ENCODE measurements at regions not wholly inside any gene's neighbourhood (a gene's known extent, or its start where the extent isn't known, plus 50 kb on each side); places are given as distances from the start of the nearest gene placed in this dataset.

DNA sequence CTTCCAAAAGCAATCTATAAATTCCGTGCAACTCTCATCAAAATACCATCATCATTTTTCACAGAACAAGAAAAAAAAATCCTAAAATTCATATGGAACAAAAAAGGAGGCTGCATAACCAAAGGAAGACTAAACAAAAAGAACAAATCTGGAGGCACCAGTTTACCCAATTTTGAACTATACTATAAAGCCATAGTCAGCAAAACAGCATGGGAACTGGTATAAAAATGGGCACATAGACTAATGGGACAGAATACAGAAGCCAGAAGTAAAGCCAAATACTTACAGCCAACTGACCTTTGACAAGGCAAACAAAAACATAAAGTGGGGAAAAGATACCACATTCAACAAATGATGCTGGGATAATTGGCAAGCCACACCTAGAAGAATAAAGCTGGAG, 753.5 kb upstream of the PABPC4L start:
- no peaks in the 10 kb centered on the region for H3K36me3 Mint-ChIP-seq
- no peak overlapping the region for H3K27ac ChIP-seq (ENCODE audit: low read depth, low read length)
- no peaks in the 10 kb centered on the region for H3K4me1 Mint-ChIP-seq
- H3K4me3 ChIP-seq (ENCODE audit: low read length in 2 of 2): no peak overlapping the region
- CTCF ChIA-PET (ENCODE audit: partially characterized antibody): no interaction called here
- H3K27me3 Mint-ChIP-seq: no peaks in the 10 kb centered on the region
- no peaks in the 10 kb centered on the region for H3K27me3 ChIP-seq (ENCODE audit: insufficient read depth, low read length)
- no peak for DNase-seq
- POLR2A ChIA-PET (ENCODE audit: partially characterized antibody): no interaction called here
- H3K4me1 ChIP-seq (ENCODE audit: insufficient read depth, low read length): no peaks in the 10 kb centered on the region
- H3K9me3 Mint-ChIP-seq: peaks cover 0 to 19% (median 7%) of the 10 kb centered on the region in 8 donors
- no peak overlapping the region for H3K4me3 Mint-ChIP-seq
- intact Hi-C loops (cut with micrococcal nuclease): no loop called here
- no peaks in the 10 kb centered on the region for H3K9me3 ChIP-seq (ENCODE audit: control insufficient read depth in 1 of 2, low read length in 2 of 2)
- no peaks in the 10 kb centered on the region for H3K36me3 ChIP-seq (ENCODE audit: insufficient read depth, low read length)
- no peak overlapping the region for H3K27ac Mint-ChIP-seq

DNA sequence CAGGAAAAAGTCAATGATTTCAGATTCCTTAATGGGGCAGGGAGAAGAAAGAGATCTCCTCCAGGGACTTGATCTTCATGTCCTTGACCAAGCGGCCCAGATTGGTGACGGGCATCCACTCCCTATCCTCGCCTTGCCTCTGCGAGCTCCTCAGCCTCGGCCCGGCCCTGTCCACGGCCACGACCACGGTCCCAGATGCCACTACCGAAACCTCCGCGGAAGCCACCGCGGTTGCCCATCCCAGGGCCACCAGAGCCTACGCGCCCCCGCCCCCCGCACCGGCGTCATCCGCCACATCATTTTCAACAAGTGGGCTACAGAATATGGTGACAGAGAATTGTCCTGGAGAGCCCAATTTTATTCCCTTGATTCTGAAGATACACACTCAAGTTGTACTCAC, 751.2 kb upstream of the PABPC4L start:
- Mint-ChIP-seq H3K36me3 (no peaks in the 10 kb centered on the region), H3K27ac (no peak overlapping the region), H3K4me3 (no peak overlapping the region), H3K9me3 (peaks cover 0 to 19% (median 7%) of the 10 kb centered on the region in 8 donors), H3K4me1 (no peaks in the 10 kb centered on the region), H3K27me3 (no peaks in the 10 kb centered on the region)
- intact Hi-C loops (cut with micrococcal nuclease): no loop called here
- Histone ChIP-seq H3K9me3 (ENCODE audit: control insufficient read depth in 1 of 2, low read length in 2 of 2) (no peaks in the 10 kb centered on the region), H3K36me3 (ENCODE audit: insufficient read depth, low read length) (no peaks in the 10 kb centered on the region), H3K4me3 (ENCODE audit: low read length in 2 of 2) (no peak overlapping the region), H3K27me3 (ENCODE audit: insufficient read depth, low read length) (no peaks in the 10 kb centered on the region), H3K27ac (ENCODE audit: low read depth, low read length) (no peak overlapping the region), H3K4me1 (ENCODE audit: insufficient read depth, low read length) (no peaks in the 10 kb centered on the region)
- DNase-seq: no peak
- ChIA-PET CTCF (ENCODE audit: partially characterized antibody) (no interaction called here), POLR2A (ENCODE audit: partially characterized antibody) (no interaction called here)

GRCh38 chr4:134952305-134952704, 750.7 kb upstream of the PABPC4L start:
- Histone ChIP-seq H3K4me3 (ENCODE audit: low read length in 2 of 2) (no peak overlapping the region), H3K4me1 (ENCODE audit: insufficient read depth, low read length) (no peaks in the 10 kb centered on the region), H3K27ac (ENCODE audit: low read depth, low read length) (no peak overlapping the region), H3K9me3 (ENCODE audit: control insufficient read depth in 1 of 2, low read length in 2 of 2) (no peaks in the 10 kb centered on the region), H3K27me3 (ENCODE audit: insufficient read depth, low read length) (no peaks in the 10 kb centered on the region), H3K36me3 (ENCODE audit: insufficient read depth, low read length) (no peaks in the 10 kb centered on the region)
- H3K27me3 Mint-ChIP-seq: no peaks in the 10 kb centered on the region
- peaks cover 0 to 19% (median 7%) of the 10 kb centered on the region in 8 donors for H3K9me3 Mint-ChIP-seq
- no peak overlapping the region for H3K4me3 Mint-ChIP-seq
- no peaks in the 10 kb centered on the region for H3K36me3 Mint-ChIP-seq
- H3K4me1 Mint-ChIP-seq: no peaks in the 10 kb centered on the region
- ChIA-PET CTCF (ENCODE audit: partially characterized antibody) (no interaction called here), POLR2A (ENCODE audit: partially characterized antibody) (no interaction called here)
- no peak for DNase-seq
- no peak overlapping the region for H3K27ac Mint-ChIP-seq
- intact Hi-C loops (cut with micrococcal nuclease): no loop called here

- H3K27me3 ChIP-seq (ENCODE audit: insufficient read depth, low read length): no peaks in the 10 kb centered on the region
- H3K4me1 Mint-ChIP-seq: no peaks in the 10 kb centered on the region
- no peak overlapping the region for H3K27ac ChIP-seq (ENCODE audit: low read depth, low read length)
- no peak overlapping the region for H3K27ac Mint-ChIP-seq
- no peak overlapping the region for H3K4me3 ChIP-seq (ENCODE audit: low read length in 2 of 2)
- ChIA-PET CTCF (ENCODE audit: partially characterized antibody) (no interaction called here), POLR2A (ENCODE audit: partially characterized antibody) (no interaction called here)
- H3K4me1 ChIP-seq (ENCODE audit: insufficient read depth, low read length): no peaks in the 10 kb centered on the region
- no peaks in the 10 kb centered on the region for H3K9me3 ChIP-seq (ENCODE audit: control insufficient read depth in 1 of 2, low read length in 2 of 2)
- no peak overlapping the region for H3K4me3 Mint-ChIP-seq
- no peaks in the 10 kb centered on the region for H3K36me3 ChIP-seq (ENCODE audit: insufficient read depth, low read length)
- DNase-seq: no peak
- no peaks in the 10 kb centered on the region for H3K36me3 Mint-ChIP-seq
- intact Hi-C loops (cut with micrococcal nuclease): no loop called here
- peaks cover 0 to 19% (median 8%) of the 10 kb centered on the region in 8 donors for H3K9me3 Mint-ChIP-seq
- H3K27me3 Mint-ChIP-seq: no peaks in the 10 kb centered on the region
Observed at GRCh38 chr4:134948110-134948642, 746.6 kb upstream of the PABPC4L start.

DNA sequence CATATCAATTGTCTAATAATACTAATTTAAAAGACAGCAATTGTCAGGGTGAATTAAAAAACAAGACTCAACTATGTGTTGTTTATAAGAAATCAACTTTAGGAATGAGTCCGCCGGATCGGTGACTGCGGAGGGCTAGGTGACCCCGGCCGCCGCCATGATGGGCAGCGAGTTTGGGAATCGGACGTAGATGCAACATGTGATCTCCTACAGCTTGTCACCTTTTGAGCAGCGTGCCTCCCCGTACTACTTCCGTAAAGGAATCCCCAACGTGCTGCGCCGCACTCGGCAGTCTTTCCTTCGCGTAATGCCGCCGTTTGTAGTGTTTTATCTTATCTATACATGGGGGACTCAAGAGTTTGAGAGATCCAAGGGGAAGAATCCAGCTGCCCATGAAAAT, 742.5 kb upstream of the PABPC4L start:
- Mint-ChIP-seq H3K4me1 (no peaks in the 10 kb centered on the region), H3K4me3 (no peak overlapping the region), H3K36me3 (no peaks in the 10 kb centered on the region), H3K9me3 (peaks cover 0 to 14% (median 10%) of the 10 kb centered on the region in 8 donors), H3K27ac (no peak overlapping the region), H3K27me3 (no peaks in the 10 kb centered on the region)
- Histone ChIP-seq H3K36me3 (ENCODE audit: insufficient read depth, low read length) (no peaks in the 10 kb centered on the region), H3K27me3 (ENCODE audit: insufficient read depth, low read length) (no peaks in the 10 kb centered on the region), H3K4me1 (ENCODE audit: insufficient read depth, low read length) (no peaks in the 10 kb centered on the region), H3K9me3 (ENCODE audit: control insufficient read depth in 1 of 2, low read length in 2 of 2) (no peaks in the 10 kb centered on the region), H3K4me3 (ENCODE audit: low read length in 2 of 2) (no peak overlapping the region), H3K27ac (ENCODE audit: low read depth, low read length) (no peak overlapping the region)
- DNase-seq: no peak
- ChIA-PET POLR2A (ENCODE audit: partially characterized antibody) (no interaction called here), CTCF (ENCODE audit: partially characterized antibody) (no interaction called here)
- intact Hi-C loops (cut with micrococcal nuclease): no loop called here

DNA sequence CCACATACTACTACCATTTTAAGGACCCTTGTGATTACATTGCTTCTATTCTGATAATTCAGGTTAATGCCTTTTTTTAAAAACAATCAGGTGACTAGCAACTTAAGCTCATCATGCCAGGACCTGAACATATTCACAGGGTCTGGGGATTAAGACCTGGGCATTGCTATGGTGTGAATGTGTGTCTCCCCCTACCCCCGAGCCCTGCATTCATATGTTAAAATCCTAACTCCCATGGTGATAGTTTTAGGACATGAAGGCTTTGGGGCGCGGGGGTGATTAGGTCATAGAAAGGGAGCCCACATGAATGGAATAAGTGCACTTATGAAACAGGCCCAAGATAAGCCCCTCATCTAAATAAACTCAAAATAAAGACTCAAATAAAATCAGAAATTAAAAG, 734.4 kb upstream of the PABPC4L start:
- no peaks in the 10 kb centered on the region for H3K27me3 Mint-ChIP-seq
- Histone ChIP-seq H3K4me1 (ENCODE audit: insufficient read depth, low read length) (no peaks in the 10 kb centered on the region), H3K27me3 (ENCODE audit: insufficient read depth, low read length) (no peaks in the 10 kb centered on the region), H3K4me3 (ENCODE audit: low read length in 2 of 2) (no peak overlapping the region), H3K9me3 (ENCODE audit: control insufficient read depth in 1 of 2, low read length in 2 of 2) (no peaks in the 10 kb centered on the region), H3K36me3 (ENCODE audit: insufficient read depth, low read length) (no peaks in the 10 kb centered on the region), H3K27ac (ENCODE audit: low read depth, low read length) (no peak overlapping the region)
- ChIA-PET CTCF (ENCODE audit: partially characterized antibody) (no interaction called here), POLR2A (ENCODE audit: partially characterized antibody) (no interaction called here)
- intact Hi-C loops (cut with micrococcal nuclease): no loop called here
- peaks cover 0 to 9% (median 2%) of the 10 kb centered on the region in 8 donors for H3K9me3 Mint-ChIP-seq
- no peaks in the 10 kb centered on the region for H3K4me1 Mint-ChIP-seq
- H3K27ac Mint-ChIP-seq: no peak overlapping the region
- H3K36me3 Mint-ChIP-seq: no peaks in the 10 kb centered on the region
- DNase-seq: no peak
- no peak overlapping the region for H3K4me3 Mint-ChIP-seq

- H3K27me3 ChIP-seq (ENCODE audit: insufficient read depth, low read length): no peaks in the 10 kb centered on the region
- no peaks in the 10 kb centered on the region for H3K36me3 ChIP-seq (ENCODE audit: insufficient read depth, low read length)
- H3K27me3 Mint-ChIP-seq: no peaks in the 10 kb centered on the region
- DNase-seq: no peak
- no peak overlapping the region for H3K27ac ChIP-seq (ENCODE audit: low read depth, low read length)
- ChIA-PET CTCF (ENCODE audit: partially characterized antibody) (no interaction called here), POLR2A (ENCODE audit: partially characterized antibody) (no interaction called here)
- H3K4me3 Mint-ChIP-seq: no peak overlapping the region
- no peaks in the 10 kb centered on the region for H3K9me3 ChIP-seq (ENCODE audit: control insufficient read depth in 1 of 2, low read length in 2 of 2)
- intact Hi-C loops (cut with micrococcal nuclease): no loop called here
- H3K27ac Mint-ChIP-seq: no peak overlapping the region
- H3K9me3 Mint-ChIP-seq: peaks cover 0 to 14% (median 4%) of the 10 kb centered on the region in 8 donors
- H3K4me3 ChIP-seq (ENCODE audit: low read length in 2 of 2): no peak overlapping the region
- H3K4me1 Mint-ChIP-seq: no peaks in the 10 kb centered on the region
- H3K4me1 ChIP-seq (ENCODE audit: insufficient read depth, low read length): no peaks in the 10 kb centered on the region
- no peaks in the 10 kb centered on the region for H3K36me3 Mint-ChIP-seq
Observed at GRCh38 chr4:134935320-134935719, 733.7 kb upstream of the PABPC4L start.
